ENCODE measurements at regions not wholly inside any gene's neighbourhood (a gene's known extent, or its start where the extent isn't known, plus 50 kb on each side); places are given as distances from the start of the nearest gene placed in this dataset.

- TF ChIP-seq EZH2 (IDR thresholded peaks at IDR 0.05; ENCODE audit: borderline replicate concordance) (no peak), EZH2phosphoT487 (IDR thresholded peaks at IDR 0.05; ENCODE audit: low read depth, severe bottlenecking, unreplicated experiment) (no peak), CTCF (IDR thresholded peaks at IDR 0.05; ENCODE audit: poor library complexity) (no peak)
Measured at GRCh38 chr4:115969756-115970155, 856.3 kb upstream of the NDST4 start.

Measured in hepatocyte (in vitro differentiated cells).